ENCODE measurements at regions not wholly inside any gene's neighbourhood (a gene's known extent, or its start where the extent isn't known, plus 50 kb on each side); places are given as distances from the start of the nearest gene placed in this dataset.

DNA sequence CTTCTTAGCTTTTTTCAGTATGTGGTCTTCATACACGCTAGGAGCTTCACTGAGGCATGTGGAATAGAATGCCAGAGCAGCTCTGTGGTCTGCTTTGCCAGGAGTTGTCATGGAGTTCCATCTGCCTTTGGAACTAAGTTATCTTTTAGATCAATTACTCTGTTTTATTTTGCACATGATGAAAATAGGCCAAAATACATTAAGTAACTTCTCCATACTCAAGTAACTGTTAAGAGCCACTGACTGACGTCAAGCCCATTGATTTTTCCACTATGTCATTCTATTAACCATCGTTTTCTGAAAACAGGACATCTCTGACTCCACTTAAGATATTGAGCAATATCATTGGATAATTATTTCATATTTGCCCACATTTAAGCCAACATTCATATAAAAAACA lies 415.1 kb upstream of the MAD2L1 start:
- Mint-ChIP-seq H3K27me3 (ENCODE audit: low read depth) (no peaks in the 10 kb centered on the region), H3K9me3 (peaks cover 3% of the 10 kb centered on the region)

DNA sequence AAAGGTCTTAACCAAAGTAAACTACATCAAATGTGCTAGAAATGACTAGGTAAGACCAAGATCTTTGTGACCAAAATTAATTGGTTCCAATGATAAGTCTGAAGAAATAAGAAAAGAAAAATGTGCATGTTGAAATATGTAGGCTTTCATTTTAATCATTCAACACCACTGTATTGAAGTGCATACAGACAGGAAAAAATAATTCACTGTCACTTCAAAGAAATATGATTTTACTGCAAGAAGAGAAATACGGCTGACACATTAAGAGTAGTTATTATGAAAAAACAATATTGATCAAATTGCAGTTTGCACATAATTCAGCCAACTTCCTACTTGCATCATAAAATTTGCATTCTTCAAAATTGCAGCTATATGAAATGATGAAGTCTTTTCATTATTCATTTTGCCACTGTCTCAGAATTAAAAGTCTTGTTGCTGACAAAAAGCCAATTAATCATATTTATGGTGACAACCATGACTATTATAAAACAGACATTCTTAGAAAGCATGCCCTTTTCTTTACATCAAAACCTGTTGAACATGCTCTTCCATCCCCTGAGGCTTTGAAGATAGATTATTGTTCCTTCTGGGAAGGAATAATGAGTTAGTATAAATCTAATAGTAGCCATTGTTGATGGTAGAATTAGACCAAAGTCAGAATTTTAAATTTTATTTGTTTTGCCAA lies 405.9 kb upstream of the MAD2L1 start:
- no peaks in the 10 kb centered on the region for H3K27me3 Mint-ChIP-seq (ENCODE audit: low read depth)
- H3K4me3 Mint-ChIP-seq: no peak overlapping the region
- no peaks in the 10 kb centered on the region for H3K36me3 Mint-ChIP-seq (ENCODE audit: low read depth)
- no peak for DNase-seq (ENCODE audit: low read depth, low spot score)
- TF ChIP-seq, protein P1, sequence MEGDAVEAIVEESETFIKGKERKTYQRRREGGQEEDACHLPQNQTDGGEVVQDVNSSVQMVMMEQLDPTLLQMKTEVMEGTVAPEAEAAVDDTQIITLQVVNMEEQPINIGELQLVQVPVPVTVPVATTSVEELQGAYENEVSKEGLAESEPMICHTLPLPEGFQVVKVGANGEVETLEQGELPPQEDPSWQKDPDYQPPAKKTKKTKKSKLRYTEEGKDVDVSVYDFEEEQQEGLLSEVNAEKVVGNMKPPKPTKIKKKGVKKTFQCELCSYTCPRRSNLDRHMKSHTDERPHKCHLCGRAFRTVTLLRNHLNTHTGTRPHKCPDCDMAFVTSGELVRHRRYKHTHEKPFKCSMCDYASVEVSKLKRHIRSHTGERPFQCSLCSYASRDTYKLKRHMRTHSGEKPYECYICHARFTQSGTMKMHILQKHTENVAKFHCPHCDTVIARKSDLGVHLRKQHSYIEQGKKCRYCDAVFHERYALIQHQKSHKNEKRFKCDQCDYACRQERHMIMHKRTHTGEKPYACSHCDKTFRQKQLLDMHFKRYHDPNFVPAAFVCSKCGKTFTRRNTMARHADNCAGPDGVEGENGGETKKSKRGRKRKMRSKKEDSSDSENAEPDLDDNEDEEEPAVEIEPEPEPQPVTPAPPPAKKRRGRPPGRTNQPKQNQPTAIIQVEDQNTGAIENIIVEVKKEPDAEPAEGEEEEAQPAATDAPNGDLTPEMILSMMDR (conservative IDR thresholded peaks at IDR 0.05): no peak
- H3K4me1 Mint-ChIP-seq: no peaks in the 10 kb centered on the region
- peaks cover 3% of the 10 kb centered on the region for H3K9me3 Mint-ChIP-seq
- no peak overlapping the region for H3K27ac Mint-ChIP-seq (ENCODE audit: unreplicated experiment)

More for the DNA sequence above, 415.1 kb upstream of the MAD2L1 start:
- Mint-ChIP-seq H3K36me3 (ENCODE audit: low read depth) (no peaks in the 10 kb centered on the region), H3K27ac (ENCODE audit: unreplicated experiment) (no peak overlapping the region), H3K4me1 (no peaks in the 10 kb centered on the region), H3K4me3 (no peak overlapping the region)
- TF ChIP-seq, protein P1 (conservative IDR thresholded peaks at IDR 0.05): no peak
- no peak for DNase-seq (ENCODE audit: low read depth, low spot score)

DNA sequence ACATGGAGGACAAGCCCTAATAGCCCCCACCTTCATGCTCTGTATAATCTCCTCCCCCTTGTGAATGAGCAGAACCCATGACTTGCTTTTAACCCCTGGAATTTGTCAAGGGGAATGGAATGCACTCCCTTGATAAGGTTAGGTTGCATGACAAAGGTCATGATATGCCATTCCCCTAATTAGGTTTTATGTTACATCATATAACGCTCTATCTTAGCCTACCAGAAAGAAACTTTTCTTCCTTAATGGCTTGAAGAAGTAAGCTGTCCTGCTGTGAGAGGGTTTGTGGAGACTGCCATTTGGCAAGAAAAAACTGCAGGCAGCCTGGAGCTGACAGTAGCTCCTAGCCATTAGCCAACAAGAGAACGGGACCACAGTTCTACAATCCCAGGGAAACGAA lies 399.8 kb upstream of the MAD2L1 start:
- Mint-ChIP-seq H3K4me1 (peaks cover 10% of the 10 kb centered on the region), H3K27ac (ENCODE audit: unreplicated experiment) (peak overlapping the region; percentile 39)

DNA sequence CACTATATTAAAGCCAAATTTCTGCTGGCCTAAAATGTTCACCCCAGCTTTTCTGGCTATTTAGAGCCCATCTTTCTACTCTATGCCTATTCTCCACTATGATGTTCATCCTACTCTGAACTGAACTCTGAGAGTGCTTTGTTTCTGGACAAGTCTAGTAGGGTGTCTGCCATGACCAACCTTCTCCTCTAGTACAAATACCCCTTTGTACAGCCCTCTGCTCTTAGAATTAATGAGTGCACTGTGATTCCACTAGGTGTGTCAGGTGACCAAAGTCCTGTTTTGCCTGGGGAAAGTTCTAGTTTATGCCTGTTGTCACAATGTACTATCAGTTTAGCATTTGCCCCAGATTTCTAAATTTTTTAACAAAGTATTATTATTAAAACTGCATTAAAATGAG lies 388.1 kb upstream of the MAD2L1 start:
- Mint-ChIP-seq H3K36me3 (ENCODE audit: low read depth) (no peaks in the 10 kb centered on the region), H3K4me1 (peaks cover 7% of the 10 kb centered on the region), H3K9me3 (no peaks in the 10 kb centered on the region), H3K27ac (ENCODE audit: unreplicated experiment) (no peak overlapping the region), H3K4me3 (no peak overlapping the region), H3K27me3 (ENCODE audit: low read depth) (no peaks in the 10 kb centered on the region)
- DNase-seq (ENCODE audit: low read depth, low spot score): no peak
- TF ChIP-seq, protein P1 (conservative IDR thresholded peaks at IDR 0.05): no peak

More for the DNA sequence above, 399.8 kb upstream of the MAD2L1 start:
- peaks cover 7% of the 10 kb centered on the region for H3K36me3 Mint-ChIP-seq (ENCODE audit: low read depth)
- no peaks in the 10 kb centered on the region for H3K27me3 Mint-ChIP-seq (ENCODE audit: low read depth)
- DNase-seq (ENCODE audit: low read depth, low spot score): no peak
- H3K4me3 Mint-ChIP-seq: no peak overlapping the region
- peaks cover 10% of the 10 kb centered on the region for H3K9me3 Mint-ChIP-seq
- TF ChIP-seq, protein P1 (conservative IDR thresholded peaks at IDR 0.05): no peak

DNA sequence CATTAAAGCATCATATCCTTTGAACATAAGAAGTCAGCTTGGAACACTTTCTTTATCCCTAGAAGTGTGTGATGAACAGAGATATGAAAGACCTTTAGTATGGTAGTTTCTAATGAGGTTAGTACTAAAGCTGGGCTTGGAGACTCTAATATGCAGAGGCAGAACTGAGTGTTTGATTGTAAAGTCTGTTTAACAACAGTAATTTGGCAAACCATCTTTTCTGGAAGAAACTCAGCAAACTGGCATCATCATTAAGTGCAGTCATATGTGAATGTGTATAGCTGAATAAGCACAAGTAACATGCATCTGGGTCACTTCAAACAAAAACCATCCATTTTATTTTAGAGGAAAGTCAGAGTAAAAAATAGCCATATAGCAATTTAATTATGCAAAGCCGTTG lies 385.9 kb upstream of the MAD2L1 start:
- no peak overlapping the region for H3K4me3 Mint-ChIP-seq
- TF ChIP-seq, protein P1 (conservative IDR thresholded peaks at IDR 0.05): no peak
- H3K4me1 Mint-ChIP-seq: peaks cover 7% of the 10 kb centered on the region
- H3K27me3 Mint-ChIP-seq (ENCODE audit: low read depth): no peaks in the 10 kb centered on the region
- H3K36me3 Mint-ChIP-seq (ENCODE audit: low read depth): no peaks in the 10 kb centered on the region
- DNase-seq (ENCODE audit: low read depth, low spot score): no peak
- no peak overlapping the region for H3K27ac Mint-ChIP-seq (ENCODE audit: unreplicated experiment)
- no peaks in the 10 kb centered on the region for H3K9me3 Mint-ChIP-seq

Data from neural crest cell (in vitro differentiated cells).